IMR-90 (cell line): ENCODE measurements at regions not wholly inside any gene's neighbourhood (a gene's known extent, or its start where the extent isn't known, plus 50 kb on each side); places are given as distances from the start of the nearest gene placed in this dataset.

Experiments
- ATAC-seq: fragments of 200-7000 bp; cut with Tn5 transposase; 2 replicates; pipeline ENCODE4 v1.9.1; 2020; ENCODE audit warnings: low read depth, mild to moderate bottlenecking, moderate library complexity
- BruUV-seq: library from RNA; stranded (reverse); fragments of 400-500 nt; replicated peaks from 2 replicates; lab custom pipeline; 2021; lab: Mats Ljungman, UMichigan
- CTCF ChIA-PET: fragments of 300-600 bp; formaldehyde crosslinking; extraction: SDS; loops from one replicate; lab custom pipeline; 2021; ENCODE audit warnings: antibody characterized with exemption; lab: Yijun Ruan, JAX
- POLR2A ChIA-PET: fragments of 300-600 bp; sonication (Branson Sonifier 250); formaldehyde crosslinking; loops from one replicate; lab custom pipeline; 2022; ENCODE audit warnings: antibody characterized with exemption; ENCODE audit not compliant: unreplicated experiment; lab: Charles Lee
- DNase-seq: peaks from one replicate; pipeline ENCODE4 v3.0.0; 2013
- H2AFZ ChIP-seq: replicated peaks from 2 replicates; pipeline ENCODE3; 2013; ENCODE audit warnings: low read length, mild to moderate bottlenecking; ENCODE audit not compliant: poor library complexity
- H2AK5ac ChIP-seq: 2 replicates; pipeline ENCODE4 v1.6.1; 2013; ENCODE audit warnings: low read depth, low read length, inconsistent platforms
- H2AK9ac ChIP-seq: replicated peaks from 2 replicates; pipeline ENCODE3; 2013; ENCODE audit warnings: mild to moderate bottlenecking, low read depth, low read length, moderate library complexity; ENCODE audit not compliant: poor library complexity
- H2BK120ac ChIP-seq: 2 replicates; pipeline ENCODE4 v1.6.1; 2013; ENCODE audit warnings: low read depth, low read length, inconsistent platforms
- H2BK15ac ChIP-seq: 3 replicates; pipeline ENCODE4 v1.6.1; 2013; ENCODE audit warnings: low read depth, low read length, inconsistent platforms
- H2BK20ac ChIP-seq: 2 replicates; pipeline ENCODE4 v1.6.1; 2013; ENCODE audit warnings: low read depth, mild to moderate bottlenecking, inconsistent platforms, low read length, moderate library complexity
- H2BK5ac ChIP-seq: 2 replicates; pipeline ENCODE4 v1.6.1; 2013; ENCODE audit warnings: mild to moderate bottlenecking, low read depth, low read length, inconsistent platforms; ENCODE audit not compliant: poor library complexity, severe bottlenecking
- H3K14ac ChIP-seq: replicated peaks from 2 replicates; pipeline ENCODE4 v1.6.1; 2013; ENCODE audit warnings: low read depth, low read length, inconsistent platforms
- H3K18ac ChIP-seq: 2 replicates; pipeline ENCODE4 v1.6.1; 2013; ENCODE audit warnings: low read depth, low read length, control low read depth
- H3K23ac ChIP-seq: 2 replicates; pipeline ENCODE4 v1.6.1; 2013; ENCODE audit warnings: low read depth, low read length, inconsistent platforms
- H3K27ac ChIP-seq: 2 replicates; pipeline ENCODE4 v1.5.1; 2013; ENCODE audit warnings: mild to moderate bottlenecking, control low read depth, low read length; ENCODE audit not compliant: insufficient read depth
- H3K27me3 ChIP-seq: 2 replicates; pipeline ENCODE4 v1.6.1; 2013; ENCODE audit warnings: low read length; ENCODE audit not compliant: control insufficient read depth, insufficient read depth
- H3K36me3 ChIP-seq: 2 replicates; pipeline ENCODE4 v1.6.1; 2013; ENCODE audit warnings: low read length, mixed read lengths; ENCODE audit not compliant: control insufficient read depth, insufficient read depth
- H3K4ac ChIP-seq: 2 replicates; pipeline ENCODE4 v1.6.1; 2013; ENCODE audit warnings: low read depth, low read length, inconsistent platforms
- H3K4me1 ChIP-seq: 2 replicates; pipeline ENCODE4 v1.6.1; 2013; ENCODE audit warnings: low read length, mixed read lengths; ENCODE audit not compliant: control insufficient read depth, insufficient read depth
- H3K4me2 ChIP-seq: 2 replicates; pipeline ENCODE4 v1.6.1; 2013; ENCODE audit warnings: low read depth, mild to moderate bottlenecking, control low read depth, low read length, moderate library complexity
- H3K4me3 ChIP-seq: 2 replicates; pipeline ENCODE4 v1.5.1; 2013; ENCODE audit warnings: low read depth, mild to moderate bottlenecking, control low read depth, low read length, moderate library complexity; ENCODE audit not compliant: insufficient read depth
- H3K56ac ChIP-seq: 2 replicates; pipeline ENCODE4 v1.6.1; 2013; ENCODE audit warnings: low read length, inconsistent platforms; ENCODE audit not compliant: insufficient read depth; ENCODE audit errors: extremely low read depth
- H3K79me1 ChIP-seq, 2 experiments: 2 replicates each; pipeline ENCODE4 v1.6.1; 2013; ENCODE audit warnings: low read length in 2 of 2, inconsistent platforms in 1 of 2, low read depth in 1 of 2
- H3K9ac ChIP-seq: 2 replicates; pipeline ENCODE4 v1.6.1; 2013; ENCODE audit warnings: low read depth, low read length, control low read depth
- H3K9me1 ChIP-seq: 2 replicates; pipeline ENCODE4 v1.6.1; 2013; ENCODE audit warnings: low read length, inconsistent platforms; ENCODE audit not compliant: insufficient read depth
- H3K9me3 ChIP-seq: 2 replicates; pipeline ENCODE4 v1.6.1; 2013; ENCODE audit warnings: low read length; ENCODE audit not compliant: control insufficient read depth, insufficient read depth
- H4K20me1 ChIP-seq: 2 replicates; pipeline ENCODE4 v1.6.1; 2013; ENCODE audit warnings: low read length, inconsistent platforms; ENCODE audit not compliant: insufficient read depth
- H4K5ac ChIP-seq: 2 replicates; pipeline ENCODE4 v1.6.1; 2013; ENCODE audit warnings: mild to moderate bottlenecking, low read depth, low read length, control low read depth
- H4K8ac ChIP-seq, 2 experiments: 2 replicates each; pipeline ENCODE4 v1.6.1; 2013; ENCODE audit warnings: low read depth in 2 of 2, low read length in 2 of 2, control low read depth in 1 of 2, inconsistent platforms in 1 of 2
- H4K91ac ChIP-seq: 2 replicates; pipeline ENCODE4 v1.6.1; 2013; ENCODE audit warnings: low read depth, low read length, inconsistent platforms; ENCODE audit not compliant: insufficient read depth
- BHLHE40 ChIP-seq: fragments of 150-350 bp; IDR thresholded peaks from 2 replicates; pipeline ENCODE4 v1.6.1; 2016; ENCODE audit warnings: mild to moderate bottlenecking, low read depth, low read length
- CEBPB ChIP-seq: IDR thresholded peaks from 2 replicates; pipeline ENCODE4 v1.6.1; 2012; ENCODE audit warnings: low read depth, low read length, improper control_type of control experiment
- CHD1 ChIP-seq: IDR thresholded peaks from 2 replicates; pipeline ENCODE4 v1.6.1; 2012; ENCODE audit warnings: low read depth, low read length, improper control_type of control experiment
- CTCF ChIP-seq: conservative IDR thresholded peaks from 2 replicates; pipeline ENCODE4 v1.5.1; 2012; ENCODE audit warnings: mild to moderate bottlenecking, low read depth, low read length, improper control_type of control experiment
- ELK1 ChIP-seq: fragments of 150-350 bp; IDR thresholded peaks from 2 replicates; pipeline ENCODE4 v1.6.1; 2016; ENCODE audit warnings: low read depth, mild to moderate bottlenecking, low read length, moderate library complexity, borderline replicate concordance
- FOS ChIP-seq: fragments of 150-350 bp; IDR thresholded peaks from 2 replicates; pipeline ENCODE4 v1.6.1; 2016; ENCODE audit warnings: low read depth, low read length
- MAFK ChIP-seq: IDR thresholded peaks from 2 replicates; pipeline ENCODE4 v1.6.1; 2012; ENCODE audit warnings: low read depth, low read length, improper control_type of control experiment
- MAZ ChIP-seq: IDR thresholded peaks from 2 replicates; pipeline ENCODE4 v1.6.1; 2012; ENCODE audit warnings: low read depth, mild to moderate bottlenecking, low read length, improper control_type of control experiment, moderate library complexity, borderline replicate concordance
- MXI1 ChIP-seq: IDR thresholded peaks from 2 replicates; pipeline ENCODE4 v1.6.1; 2012; ENCODE audit warnings: low read depth, mild to moderate bottlenecking, low read length, moderate library complexity, borderline replicate concordance
- NFE2L2 ChIP-seq: fragments of 150-350 bp; IDR thresholded peaks from 2 replicates; pipeline ENCODE4 v1.6.1; 2016; ENCODE audit warnings: low read depth, mild to moderate bottlenecking, low read length
- POLR2A ChIP-seq: IDR thresholded peaks from 2 replicates; pipeline ENCODE4 v1.6.1; 2012; ENCODE audit warnings: mild to moderate bottlenecking, low read depth, low read length
- RAD21 ChIP-seq: IDR thresholded peaks from 2 replicates; pipeline ENCODE4 v1.6.1; 2012; ENCODE audit warnings: low read length, improper control_type of control experiment
- RCOR1 ChIP-seq: IDR thresholded peaks from 2 replicates; pipeline ENCODE4 v1.6.1; 2012; ENCODE audit warnings: mild to moderate bottlenecking, low read length, improper control_type of control experiment; ENCODE audit not compliant: insufficient replicate concordance
- RFX5 ChIP-seq: IDR thresholded peaks from 2 replicates; pipeline ENCODE4 v1.8.0; 2012; ENCODE audit warnings: low read depth, mild to moderate bottlenecking, low read length, moderate library complexity
- SMC3 ChIP-seq: fragments of 150-350 bp; IDR thresholded peaks from 2 replicates; pipeline ENCODE4 v1.6.1; 2016; ENCODE audit warnings: low read depth, mild to moderate bottlenecking, antibody characterized with exemption, low read length, moderate library complexity
- USF2 ChIP-seq: fragments of 150-350 bp; IDR thresholded peaks from 2 replicates; pipeline ENCODE4 v1.6.1; 2017; ENCODE audit warnings: mild to moderate bottlenecking, antibody characterized with exemption, low read length, low read depth
- WGBS, 2 experiments: methylation state at CpG; one replicate each; pipeline versions ENCODE4 v1.1.5 to v1.1.7; 2013; ENCODE audit warnings: missing lambda C conversion rate in 2 of 2; ENCODE audit not compliant: insufficient read length in 1 of 2; ENCODE audit errors: extremely low coverage in 2 of 2; 5-methylcytosine and 5-hydroxymethylcytosine counted together
- dilution Hi-C: fragments of 300-500 bp; cut with HindIII; formaldehyde crosslinking; loops from one replicate; pipeline ENCODE4 v1.14.3; 2018; ENCODE audit warnings: low sequenced_read_pairs; ENCODE audit not compliant: unreplicated experiment
- in situ Hi-C: fragments of 300-500 bp; cut with MboI; formaldehyde crosslinking; loops from 3 replicates; pipeline ENCODE4 v1.14.3; 2019; ENCODE audit warnings: low sequenced_read_pairs, inconsistent platforms, mixed read lengths
- intact Hi-C: fragments of 100-400 bp; cut with micrococcal nuclease; formaldehyde crosslinking; loops from 2 replicates; pipeline ENCODE4 v1.10.0; 2022

- POLR2A ChIA-PET, result no interaction called here
- Histone ChIP-seq H3K14ac (no peak overlapping the region), H2AK5ac (no peak overlapping the region), H3K18ac (no peak overlapping the region), H4K5ac (no peak overlapping the region), H2BK5ac (no peak overlapping the region), H3K9me1 (0 out of 2 replicates have a peak, but pooled peaks cover 2% of the 10 kb centered on the region), H3K79me1 (no peaks in the 10 kb centered on the region), H3K4me3 (no peak overlapping the region), H3K23ac (no peak overlapping the region), H4K91ac (no peak overlapping the region), H3K36me3 (no peaks in the 10 kb centered on the region), H4K20me1 (no peaks in the 10 kb centered on the region), H3K4me1 (no peaks in the 10 kb centered on the region), H2AK9ac (no peak overlapping the region), H3K9ac (no peak overlapping the region), H3K56ac (no peak overlapping the region), H3K4ac (no peak overlapping the region), H3K9me3 (no peaks in the 10 kb centered on the region), H3K27me3 (no peaks in the 10 kb centered on the region), H2BK15ac (no peak overlapping the region), H2AFZ (no peak overlapping the region), H3K4me2 (no peak overlapping the region), H2BK120ac (no peak overlapping the region), H3K27ac (no peak overlapping the region), H2BK20ac (no peak overlapping the region), H4K8ac (no peak overlapping the region)
- intact Hi-C loops (no loop called here), dilution Hi-C loops (no loop called here), in situ Hi-C loops (no loop called here)
- DNase-seq (no peak), ATAC-seq (no peak)
- no CpG with 5 or more reads among the region's 4 CpGs for WGBS, 2 experiments
- no TSS peak for BruUV-seq
- CTCF ChIA-PET, result interaction anchor here (0.6 kb wide), 1 partner anchor 1221 kb away, joined by 4 read pairs; no protein-coding TSS in a partner anchor
- TF ChIP-seq MXI1 (no peak), MAZ (no peak), RAD21 (no peak), NFE2L2 (no peak), CEBPB (no peak), ELK1 (no peak), FOS (no peak), BHLHE40 (no peak), RFX5 (no peak), SMC3 (no peak), CTCF (no peak), USF2 (no peak), CHD1 (no peak), POLR2A (no peak), RCOR1 (no peak), MAFK (no peak)
These were observed 70.2 kb upstream of the EEF1E1 start for GRCh38 chr6:8172530-8172929.
